ENCODE measurements at regions not wholly inside any gene's neighbourhood (a gene's known extent, or its start where the extent isn't known, plus 50 kb on each side); places are given as distances from the start of the nearest gene placed in this dataset.

DNA sequence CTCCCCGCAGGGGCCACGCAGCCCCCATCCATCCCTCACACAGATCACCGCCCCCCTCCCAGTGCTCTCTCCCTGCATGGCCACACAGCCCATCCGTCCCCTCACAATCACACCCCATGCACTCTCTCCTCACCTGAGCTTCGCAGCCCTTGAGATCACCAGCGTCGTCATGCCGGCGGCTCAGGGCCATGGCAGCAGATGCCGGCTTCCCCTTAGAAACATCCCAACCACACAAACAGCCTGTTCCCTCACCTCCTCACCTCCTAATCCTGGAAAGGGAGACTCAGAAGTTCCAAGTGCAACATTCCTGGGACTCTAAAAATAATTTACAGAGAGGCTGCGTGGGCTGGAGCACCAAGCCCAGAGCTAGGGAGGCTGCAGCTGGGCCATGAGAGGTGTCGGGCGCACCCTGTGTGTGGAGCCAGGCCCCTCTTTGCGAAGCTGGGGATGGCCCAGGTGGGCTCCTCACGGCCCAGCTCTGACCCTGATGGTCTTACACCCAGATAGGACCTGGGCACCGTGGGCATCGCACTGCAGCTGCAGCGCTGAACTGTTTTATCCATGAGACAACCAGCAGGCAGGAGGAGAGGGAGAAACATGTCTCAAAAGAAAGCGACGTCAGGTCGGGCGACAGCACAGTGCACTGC, 125.3 kb downstream of the DLL1 start:
- peaks cover 3% of the 10 kb centered on the region for H3K27me3 Mint-ChIP-seq
- H3K9me3 Mint-ChIP-seq: no peaks in the 10 kb centered on the region
- peaks cover 7% of the 10 kb centered on the region for H3K4me1 Mint-ChIP-seq (ENCODE audit: low read depth)
- no peaks in the 10 kb centered on the region for H3K36me3 Mint-ChIP-seq (ENCODE audit: low read depth)
- no peak overlapping the region for H3K4me3 Mint-ChIP-seq
- H3K27ac Mint-ChIP-seq: no peak overlapping the region

GRCh38 chr6:170165085-170165470, 125.8 kb downstream of the DLL1 start:
- H3K4me3 Mint-ChIP-seq: no peak overlapping the region
- H3K27me3 Mint-ChIP-seq: peaks cover 3% of the 10 kb centered on the region
- no peaks in the 10 kb centered on the region for H3K36me3 Mint-ChIP-seq (ENCODE audit: low read depth)
- peaks cover 7% of the 10 kb centered on the region for H3K4me1 Mint-ChIP-seq (ENCODE audit: low read depth)
- no peaks in the 10 kb centered on the region for H3K9me3 Mint-ChIP-seq
- no peak overlapping the region for H3K27ac Mint-ChIP-seq

- Mint-ChIP-seq H3K27ac (no peak overlapping the region), H3K36me3 (ENCODE audit: low read depth) (no peaks in the 10 kb centered on the region), H3K27me3 (peaks cover 3% of the 10 kb centered on the region), H3K9me3 (no peaks in the 10 kb centered on the region), H3K4me3 (no peak overlapping the region), H3K4me1 (ENCODE audit: low read depth) (peaks cover 7% of the 10 kb centered on the region)
Measured at GRCh38 chr6:170164271-170164900, 126.5 kb downstream of the DLL1 start.

- H3K27me3 Mint-ChIP-seq: peaks cover 3% of the 10 kb centered on the region
- no peaks in the 10 kb centered on the region for H3K36me3 Mint-ChIP-seq (ENCODE audit: low read depth)
- peaks cover 7% of the 10 kb centered on the region for H3K4me1 Mint-ChIP-seq (ENCODE audit: low read depth)
Measured at GRCh38 chr6:170163405-170164170, 127.3 kb downstream of the DLL1 start.

GRCh38 chr6:170162775-170163404, 128.0 kb downstream of the DLL1 start:
- Mint-ChIP-seq H3K27me3 (peaks cover 3% of the 10 kb centered on the region), H3K4me3 (no peak overlapping the region), H3K9me3 (no peaks in the 10 kb centered on the region), H3K4me1 (ENCODE audit: low read depth) (peaks cover 7% of the 10 kb centered on the region), H3K27ac (no peak overlapping the region), H3K36me3 (ENCODE audit: low read depth) (no peaks in the 10 kb centered on the region)

More at GRCh38 chr6:170163405-170164170, 127.3 kb downstream of the DLL1 start:
- Mint-ChIP-seq H3K4me3 (no peak overlapping the region), H3K9me3 (no peaks in the 10 kb centered on the region), H3K27ac (no peak overlapping the region)

GRCh38 chr6:170162011-170162774, 128.7 kb downstream of the DLL1 start:
- Mint-ChIP-seq H3K4me1 (ENCODE audit: low read depth) (peaks cover 7% of the 10 kb centered on the region), H3K36me3 (ENCODE audit: low read depth) (no peaks in the 10 kb centered on the region), H3K9me3 (no peaks in the 10 kb centered on the region), H3K4me3 (no peak overlapping the region), H3K27me3 (peaks cover 3% of the 10 kb centered on the region), H3K27ac (no peak overlapping the region)

- Mint-ChIP-seq H3K27ac (no peak overlapping the region), H3K9me3 (no peaks in the 10 kb centered on the region), H3K27me3 (peaks cover 2% of the 10 kb centered on the region), H3K4me3 (no peak overlapping the region), H3K36me3 (ENCODE audit: low read depth) (no peaks in the 10 kb centered on the region), H3K4me1 (ENCODE audit: low read depth) (peaks cover 7% of the 10 kb centered on the region)
Measured at GRCh38 chr6:170160628-170161611, 130.0 kb downstream of the DLL1 start.

- Mint-ChIP-seq H3K4me1 (ENCODE audit: low read depth) (peaks cover 7% of the 10 kb centered on the region), H3K4me3 (no peak overlapping the region), H3K27ac (no peak overlapping the region)
Measured at GRCh38 chr6:170160031-170160627, 130.7 kb downstream of the DLL1 start.

DNA sequence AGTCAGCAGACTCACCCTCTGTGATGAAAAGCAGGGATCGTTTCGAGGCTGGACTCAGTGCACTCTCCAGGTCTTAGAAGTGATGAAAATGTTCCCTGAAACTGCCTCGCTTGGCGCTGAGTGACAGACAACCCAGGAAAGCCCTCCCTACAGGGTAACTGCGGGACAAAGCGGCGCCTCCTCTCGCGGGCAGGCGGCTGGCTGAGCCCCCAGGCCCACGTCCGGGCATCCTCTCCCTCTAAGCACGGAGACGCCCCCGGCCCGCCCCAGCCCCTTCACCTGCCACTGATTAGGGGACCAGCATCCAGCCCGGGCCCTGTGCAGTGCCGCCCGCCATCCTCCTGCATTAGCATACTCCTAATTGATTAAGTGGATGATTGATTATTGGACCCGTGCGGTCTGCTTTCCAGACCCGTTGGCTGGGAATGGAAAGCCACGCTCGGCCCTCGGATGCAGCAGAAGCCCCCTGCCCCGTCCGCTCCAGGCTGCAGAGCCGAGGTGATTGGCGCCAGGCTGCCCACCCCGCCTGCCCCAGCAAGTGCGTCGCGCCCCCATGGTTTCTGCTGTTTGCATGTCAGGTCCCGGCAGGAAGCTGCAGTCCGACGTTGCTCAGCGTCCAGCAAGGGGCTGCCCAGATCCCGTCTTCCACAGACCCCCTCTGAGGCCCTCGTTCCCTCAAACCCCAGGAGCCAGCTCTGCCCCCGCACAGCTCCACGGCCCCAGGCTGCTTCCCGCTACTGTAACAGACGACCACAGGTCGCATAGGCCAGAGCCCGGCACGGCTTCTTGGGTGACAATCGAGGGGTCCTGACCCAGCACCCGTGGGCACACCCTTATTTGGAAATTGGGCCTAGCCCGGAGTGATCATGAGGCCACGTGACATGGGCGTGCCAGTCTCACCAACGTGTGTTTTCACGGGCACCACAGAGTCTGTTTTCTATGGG, 131.6 kb downstream of the DLL1 start:
- Mint-ChIP-seq H3K36me3 (ENCODE audit: low read depth) (no peaks in the 10 kb centered on the region), H3K27ac (no peak overlapping the region), H3K4me3 (no peak overlapping the region), H3K4me1 (ENCODE audit: low read depth) (peaks cover 7% of the 10 kb centered on the region), H3K9me3 (no peaks in the 10 kb centered on the region), H3K27me3 (no peaks in the 10 kb centered on the region)

More at GRCh38 chr6:170160031-170160627, 130.7 kb downstream of the DLL1 start:
- Mint-ChIP-seq H3K9me3 (no peaks in the 10 kb centered on the region), H3K36me3 (ENCODE audit: low read depth) (no peaks in the 10 kb centered on the region), H3K27me3 (no peaks in the 10 kb centered on the region)

- Mint-ChIP-seq H3K9me3 (no peaks in the 10 kb centered on the region), H3K36me3 (ENCODE audit: low read depth) (no peaks in the 10 kb centered on the region), H3K27me3 (no peaks in the 10 kb centered on the region), H3K4me1 (ENCODE audit: low read depth) (peaks cover 7% of the 10 kb centered on the region), H3K27ac (no peak overlapping the region), H3K4me3 (no peak overlapping the region)
Measured at GRCh38 chr6:170158296-170159021, 132.4 kb downstream of the DLL1 start.

GRCh38 chr6:170157567-170158218, 133.2 kb downstream of the DLL1 start:
- Mint-ChIP-seq H3K36me3 (ENCODE audit: low read depth) (no peaks in the 10 kb centered on the region), H3K27ac (no peak overlapping the region), H3K9me3 (no peaks in the 10 kb centered on the region), H3K4me1 (ENCODE audit: low read depth) (peaks cover 4% of the 10 kb centered on the region), H3K4me3 (no peak overlapping the region), H3K27me3 (no peaks in the 10 kb centered on the region)
